NCI-H1417 (cell line): ENCODE measurements at regions not wholly inside any gene's neighbourhood (a gene's known extent, or its start where the extent isn't known, plus 50 kb on each side); places are given as distances from the start of the nearest gene placed in this dataset.
A peak's percentile ranks its signal among the peaks of the same experiment; 100 is the strongest.

Experiments used
- DNase-seq, 3 experiments: peaks; one replicate each; lab custom pipeline; 2025; lab: John Stamatoyannopoulos, UW

DNA sequence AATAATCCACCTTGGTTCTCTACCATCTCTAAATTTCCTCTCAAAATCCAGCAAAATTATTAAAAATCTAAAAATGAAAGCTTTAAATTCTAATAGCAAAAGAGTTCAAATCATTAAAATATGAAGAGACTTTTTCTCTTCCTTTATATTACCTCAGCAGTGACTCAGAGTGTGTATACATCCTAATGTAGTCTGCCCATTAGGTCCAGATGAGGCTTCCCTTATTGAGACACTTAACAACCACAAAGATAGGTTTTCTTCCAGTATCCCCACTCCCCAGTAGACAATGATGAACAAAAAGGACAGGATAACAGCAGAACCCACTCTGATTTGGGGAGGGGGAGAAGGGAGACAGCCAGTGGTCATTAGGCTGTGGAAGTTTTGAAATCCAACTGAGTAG lies 61.5 kb upstream of the DCBLD2 start:
- no peak for DNase-seq

DNA sequence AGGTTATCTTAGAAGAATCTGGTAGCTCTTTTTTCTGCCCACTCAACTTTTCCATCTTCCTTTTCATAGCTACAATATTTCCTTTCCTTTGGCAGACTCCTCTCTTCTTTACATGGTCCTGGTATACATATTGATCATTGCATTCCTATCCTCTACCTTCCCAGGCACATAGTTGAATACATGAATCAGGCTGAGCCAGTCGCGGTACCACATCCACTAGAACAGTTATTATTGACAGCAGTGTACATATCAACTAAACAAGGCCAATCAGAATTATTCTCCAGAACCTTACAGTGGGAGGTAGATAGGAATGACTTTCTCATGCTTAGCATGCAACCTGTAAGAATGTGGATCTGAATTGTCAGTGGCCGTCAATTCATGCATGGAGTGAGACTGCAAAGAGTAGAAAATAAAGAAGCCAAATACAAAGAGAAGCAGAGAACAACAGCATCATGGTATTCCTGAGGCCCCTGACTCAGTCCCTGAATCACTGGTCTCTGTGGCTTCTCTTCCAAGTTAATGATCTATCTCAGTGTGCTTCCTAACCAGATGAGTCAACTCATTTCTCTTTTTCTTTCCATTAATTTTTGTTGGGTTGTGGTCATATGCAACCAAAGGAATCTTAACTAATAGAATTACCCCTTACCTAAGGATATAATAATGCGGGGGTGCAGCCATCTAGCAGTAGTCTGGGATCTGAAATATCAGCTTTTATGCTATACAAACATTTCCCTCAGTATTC lies 60.9 kb upstream of the DCBLD2 start:
- DNase-seq = no peak

DNA sequence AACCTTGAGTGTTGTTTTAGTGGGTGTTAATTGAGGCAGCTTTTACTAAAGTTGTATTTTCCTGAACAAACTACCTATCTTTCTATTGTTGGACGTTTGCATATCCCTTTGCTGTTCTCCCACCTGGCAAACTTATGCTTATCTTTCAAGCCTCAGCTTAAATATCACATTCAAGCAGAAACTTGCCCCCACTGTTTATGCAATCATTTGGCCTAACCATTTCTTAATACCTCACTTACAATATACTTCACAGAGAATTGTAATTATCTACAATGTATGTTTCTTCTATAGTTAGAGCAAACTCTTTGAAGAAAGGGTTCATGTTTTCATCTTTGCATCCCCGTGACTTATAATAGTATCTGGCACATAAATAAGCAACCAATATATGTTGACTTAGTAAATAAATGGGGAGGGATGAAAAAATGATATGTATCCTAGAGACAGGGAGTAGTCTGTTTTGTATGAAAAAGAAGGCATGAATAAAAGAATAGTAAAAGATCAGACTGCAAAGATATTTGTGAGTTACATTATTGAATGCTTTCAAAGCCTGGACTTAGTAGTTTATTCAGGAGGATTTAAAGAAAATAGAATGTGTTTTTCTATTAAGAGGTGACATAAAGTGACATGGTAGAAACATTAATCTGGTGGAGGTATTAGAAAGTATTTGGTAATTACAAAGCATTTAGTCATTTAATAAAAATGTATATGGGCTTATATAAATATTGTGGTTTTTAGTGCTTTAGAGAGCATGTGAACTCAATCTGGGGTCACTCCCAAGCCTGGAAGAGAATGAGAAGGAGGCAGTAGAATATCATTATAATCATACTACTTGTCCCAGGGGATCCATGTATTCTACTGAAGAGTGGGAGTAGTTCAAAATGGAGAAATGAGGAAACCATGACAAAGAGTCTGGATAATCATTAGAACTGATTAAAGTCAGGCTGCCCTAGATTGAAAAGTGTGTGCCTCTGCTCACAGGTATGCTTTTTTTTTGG lies 60.0 kb upstream of the DCBLD2 start:
- no peak for DNase-seq

- no peak for DNase-seq
Measured at GRCh38 chr3:98957681-98958080, 56.2 kb upstream of the DCBLD2 start.

GRCh38 chr3:98956008-98956407 lies 54.5 kb upstream of the DCBLD2 start:
- DNase-seq = no peak

- DNase-seq = no peak
Measured at GRCh38 chr3:98954791-98955604, 53.5 kb upstream of the DCBLD2 start.

DNA sequence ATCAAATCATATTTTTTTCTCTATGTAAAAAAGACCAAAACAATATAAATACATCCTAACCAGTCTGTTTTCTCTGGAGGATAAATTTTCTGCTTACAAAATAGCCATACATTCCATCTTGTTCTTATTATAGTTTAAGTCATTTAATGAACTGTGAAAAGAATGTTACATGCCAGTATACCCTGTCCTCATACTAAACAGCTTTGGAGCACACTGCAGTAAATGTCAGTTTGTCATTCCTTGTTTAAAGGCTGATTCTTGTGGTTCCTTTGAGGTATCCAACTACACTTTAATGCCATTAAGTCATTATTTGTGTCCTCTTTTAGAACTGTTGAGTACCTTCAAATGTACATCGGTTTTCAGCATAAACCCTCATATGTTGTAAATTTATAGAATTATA lies 52.7 kb upstream of the DCBLD2 start:
- no peak for DNase-seq

- peak in 1 of 3 experiments; percentile 6 for DNase-seq
Measured at GRCh38 chr3:98952404-98952803, 50.9 kb upstream of the DCBLD2 start.
